ENCODE measurements at regions not wholly inside any gene's neighbourhood (a gene's known extent, or its start where the extent isn't known, plus 50 kb on each side); places are given as distances from the start of the nearest gene placed in this dataset.
"Not testable (repeated sequence)": the region's sequence is repeated elsewhere in the genome, so short reads cannot be mapped to it uniquely, and the experiment has no call there.

DNA sequence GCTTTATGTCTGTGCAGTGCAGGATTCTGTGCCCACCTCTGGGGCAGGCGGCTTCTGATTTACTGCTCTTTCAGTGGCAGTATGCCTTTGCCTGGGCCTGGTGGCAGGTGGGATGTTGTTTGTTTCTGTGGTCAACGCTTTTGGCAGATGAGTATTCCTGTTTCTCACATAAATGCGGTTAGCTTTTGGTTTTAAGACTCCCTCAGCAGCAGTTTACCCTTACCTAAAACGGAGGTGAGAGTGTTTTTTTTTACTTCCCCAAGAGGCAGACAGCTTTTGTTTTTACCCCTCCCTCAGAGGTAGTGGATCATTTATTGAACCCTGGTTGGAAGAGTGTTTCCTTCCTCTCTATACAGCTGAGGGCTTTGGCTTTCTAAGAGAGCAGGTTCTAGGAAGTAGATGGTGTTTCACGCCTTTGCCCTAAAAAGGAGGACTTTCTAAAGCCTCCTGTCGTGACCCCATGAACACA lies 134.1 kb upstream of the PLSCR5 start:
- no peak for DNase-seq

DNA sequence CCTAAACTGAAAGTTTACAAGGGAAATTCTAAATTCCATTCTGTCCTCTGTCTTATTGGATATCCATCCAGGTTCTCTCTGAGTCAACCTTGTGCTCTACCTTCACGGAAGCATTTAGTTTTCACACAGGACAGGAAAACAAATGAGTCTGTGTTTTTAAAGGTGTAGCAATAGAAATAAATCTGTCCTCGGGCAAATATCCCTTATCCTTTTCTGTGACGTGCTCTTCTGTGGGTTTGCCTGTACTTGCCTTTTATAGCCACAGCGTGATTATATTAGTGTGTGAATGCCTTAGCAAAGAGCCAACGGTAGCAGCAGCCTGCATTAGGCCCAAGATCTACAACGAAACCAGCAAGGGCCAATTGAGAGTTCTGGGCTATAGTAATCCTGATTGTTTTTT lies 127.2 kb upstream of the PLSCR5 start:
- DNase-seq = no peak

DNA sequence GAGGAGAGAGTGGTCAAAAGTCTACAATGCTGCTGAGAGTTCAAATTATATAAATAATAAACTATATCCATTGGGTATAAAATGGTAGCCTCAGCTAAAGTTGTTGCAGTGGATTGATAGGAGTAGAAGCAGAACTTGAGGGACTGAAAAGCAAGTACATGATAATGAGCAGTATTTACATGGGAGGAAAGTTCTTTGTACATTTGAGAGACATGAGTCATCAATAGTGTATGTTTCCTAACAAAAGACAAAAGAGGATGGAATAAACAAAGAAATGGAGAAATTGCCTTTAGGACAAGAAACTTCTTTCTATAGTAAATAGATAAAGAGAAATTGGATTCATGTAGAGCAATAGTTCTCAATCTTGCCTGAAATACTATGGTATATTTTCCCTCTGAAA lies 110.0 kb upstream of the PLSCR5 start:
- no peak for DNase-seq

DNA sequence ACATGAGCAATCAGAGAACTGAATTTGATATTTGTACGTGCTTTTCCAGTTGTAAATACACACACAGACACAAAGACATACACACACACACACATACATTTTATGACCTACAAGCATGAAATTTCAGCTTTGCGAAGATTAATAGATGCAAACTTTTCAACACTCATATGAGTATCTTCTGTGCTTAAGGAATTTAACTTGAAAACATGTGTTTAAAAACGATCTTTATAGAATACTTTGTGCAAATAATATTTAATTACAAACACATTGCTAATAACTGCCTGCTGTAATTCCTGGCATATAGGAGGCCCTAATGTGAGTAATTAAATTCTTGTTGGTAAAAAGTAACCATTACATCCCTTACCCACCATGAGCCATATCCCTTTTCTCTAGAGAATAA lies 107.7 kb upstream of the PLSCR5 start:
- no peak for DNase-seq

DNA sequence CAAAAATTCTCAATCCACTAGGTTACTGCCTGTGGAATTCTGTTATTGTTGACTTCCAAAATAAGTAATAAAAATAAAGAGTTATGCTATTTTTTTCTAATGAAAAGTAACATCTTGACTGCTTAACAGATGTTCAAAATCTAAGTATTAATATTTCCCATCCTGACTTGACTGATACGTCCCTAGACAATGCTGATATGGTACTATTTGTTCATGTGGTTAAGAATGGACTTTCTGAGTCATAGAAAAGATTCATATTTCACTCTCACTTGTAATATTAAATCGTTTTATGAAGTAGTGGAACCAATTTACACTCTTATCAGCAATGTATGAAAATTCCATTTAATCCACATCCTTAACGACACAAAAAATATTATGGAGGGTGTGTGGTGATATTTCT lies 104.8 kb upstream of the PLSCR5 start:
- DNase-seq = no peak

DNA sequence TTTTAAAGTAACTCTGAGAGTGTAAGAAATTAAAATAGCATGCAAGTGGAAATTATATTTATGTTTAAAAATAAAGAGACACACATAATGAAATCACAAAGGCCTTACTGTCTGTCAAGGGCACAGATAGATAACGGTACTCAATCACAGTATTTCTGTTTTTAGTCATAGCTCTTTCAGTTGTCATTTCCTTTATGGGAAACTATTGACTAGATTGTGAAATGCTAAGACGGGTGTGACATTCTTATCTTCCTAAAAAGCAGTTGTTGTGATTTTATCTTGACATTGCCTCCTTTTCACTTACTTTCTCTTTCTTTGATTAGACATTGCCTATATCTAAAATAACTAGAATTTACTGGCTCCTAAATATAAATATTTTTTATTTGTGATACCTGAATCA lies 100.1 kb upstream of the PLSCR5 start:
- no peak for DNase-seq

DNA sequence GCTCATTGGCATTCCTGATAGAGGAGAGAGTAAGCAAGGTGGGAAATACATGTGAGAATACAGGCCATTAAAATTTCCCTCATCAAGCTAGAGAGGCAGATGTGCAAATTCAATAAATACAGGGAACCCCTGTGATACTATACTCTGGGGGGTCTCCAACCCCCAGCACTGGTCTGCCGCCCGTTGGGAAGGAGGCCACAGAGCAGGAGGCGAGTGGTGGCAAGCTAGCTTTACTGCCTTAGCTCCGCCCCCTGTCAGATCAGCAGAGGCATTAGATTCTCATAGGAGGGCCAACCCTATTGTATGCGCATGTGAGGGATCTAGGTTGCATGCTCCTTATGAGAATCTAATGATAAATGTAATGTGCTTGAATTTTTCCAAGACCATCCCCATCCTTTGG lies 97.1 kb upstream of the PLSCR5 start:
- no peak for DNase-seq

DNA sequence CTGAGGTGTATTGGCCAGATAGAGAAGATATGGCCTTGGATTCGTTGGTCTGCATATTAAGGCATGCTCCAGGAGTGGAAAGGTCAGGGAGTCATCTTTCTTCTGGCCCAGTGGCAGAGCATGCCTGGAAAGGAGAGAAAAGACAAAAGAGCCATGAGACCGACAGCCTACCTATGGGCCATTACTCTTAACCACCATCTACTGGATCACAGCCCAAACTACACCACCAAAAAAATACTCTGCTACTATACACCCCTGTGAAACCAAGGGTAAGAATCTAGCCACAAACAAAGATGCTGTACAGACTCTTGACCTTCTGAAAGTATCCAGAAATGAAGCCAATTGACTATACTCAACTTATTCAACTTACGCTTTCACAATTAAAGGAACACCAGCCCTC lies 96.1 kb upstream of the PLSCR5 start:
- DNase-seq = no peak

DNA sequence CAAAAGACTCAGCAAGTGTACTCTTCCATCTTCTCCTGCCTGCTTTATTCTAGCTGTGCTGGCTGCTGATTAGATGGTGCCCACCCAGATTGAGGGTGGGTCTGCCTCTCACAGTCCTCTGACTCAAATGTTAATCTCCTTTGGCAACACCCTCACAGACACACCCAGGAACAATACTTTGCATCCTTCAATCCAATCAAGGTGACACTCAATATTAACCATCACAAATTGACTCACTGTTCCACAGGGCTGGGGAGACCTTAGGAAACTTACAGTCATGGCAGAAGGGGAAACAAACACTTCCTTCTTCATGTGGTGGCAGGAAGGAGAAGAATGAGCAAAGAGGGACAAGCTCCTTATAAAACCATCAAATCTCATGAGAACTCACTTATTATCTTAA lies 94.9 kb upstream of the PLSCR5 start:
- not testable (repeated sequence) for DNase-seq

DNA sequence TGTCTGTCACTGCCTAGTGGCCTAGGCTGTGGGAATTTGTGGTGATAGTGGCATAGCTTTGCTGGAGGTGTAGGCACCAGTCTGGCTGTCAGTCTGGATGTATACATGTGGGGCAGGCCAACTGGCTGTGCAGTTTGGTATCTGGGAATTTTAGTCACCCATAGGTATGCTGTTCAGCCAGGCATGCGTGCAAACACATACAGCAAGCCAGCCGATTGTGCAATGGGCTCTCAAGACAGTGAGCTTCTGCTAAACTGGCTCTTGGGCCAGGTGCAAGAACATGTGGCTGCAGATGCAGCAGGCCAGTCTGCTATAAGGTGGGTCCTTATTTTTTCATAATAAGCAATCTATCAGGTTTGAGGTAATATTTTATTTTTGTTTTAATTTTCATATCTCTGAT lies 87.1 kb upstream of the PLSCR5 start:
- DNase-seq = no peak

DNA sequence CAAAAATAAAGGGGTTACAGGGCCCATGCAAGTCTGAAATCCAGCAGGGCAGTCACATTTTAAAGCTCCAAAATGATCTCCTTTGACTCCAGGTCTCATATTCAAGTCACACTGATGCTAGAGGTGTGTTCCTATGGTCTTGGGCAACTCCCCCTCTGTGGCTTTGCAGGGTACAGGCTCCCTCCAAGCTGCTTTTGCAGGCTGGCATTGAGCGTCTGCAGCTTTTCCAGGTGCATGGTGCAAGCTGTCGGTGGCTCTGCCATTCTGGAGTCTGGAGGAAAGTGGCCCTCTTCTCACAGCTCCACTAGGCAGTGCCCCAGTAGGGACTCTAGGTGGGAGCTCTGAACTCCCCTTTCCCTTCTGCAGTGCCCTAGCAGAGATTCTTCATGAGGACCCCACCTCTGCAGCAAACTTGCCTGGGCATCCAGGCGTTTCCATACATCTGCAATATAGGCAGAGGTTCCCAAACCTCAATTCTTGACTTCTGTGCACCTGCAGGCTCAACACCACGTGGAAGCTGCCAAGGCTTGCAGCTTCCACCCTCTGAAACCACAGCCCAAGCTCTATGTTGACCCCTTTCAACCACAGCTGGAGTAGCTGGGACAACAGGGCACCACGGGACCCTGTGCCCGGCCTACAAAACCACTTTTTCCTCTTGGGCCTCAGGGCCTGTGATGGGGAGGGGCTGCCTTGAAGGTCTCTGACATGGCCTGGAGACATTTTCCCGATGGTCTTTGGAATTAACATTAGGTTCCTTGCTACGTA lies 80.1 kb upstream of the PLSCR5 start:
- DNase-seq = no peak

DNA sequence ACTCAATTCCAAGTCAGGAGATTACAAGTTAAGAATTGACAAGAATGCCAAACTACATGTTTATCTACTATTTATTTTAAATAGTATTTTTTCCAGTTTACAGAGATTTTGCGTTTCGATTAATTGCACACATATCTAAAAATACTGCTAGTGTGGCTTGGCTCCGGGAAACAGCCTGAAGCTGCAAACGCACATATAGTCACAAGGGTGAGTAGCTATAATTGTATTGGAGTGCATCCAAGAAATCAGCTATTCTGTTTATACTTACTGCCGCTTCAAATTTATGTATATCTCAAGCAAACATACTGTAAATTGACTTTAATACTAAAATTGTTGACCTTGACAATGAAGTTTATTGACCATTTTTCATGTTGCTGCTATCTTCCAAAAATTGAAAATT lies 77.0 kb upstream of the PLSCR5 start:
- DNase-seq = no peak

DNA sequence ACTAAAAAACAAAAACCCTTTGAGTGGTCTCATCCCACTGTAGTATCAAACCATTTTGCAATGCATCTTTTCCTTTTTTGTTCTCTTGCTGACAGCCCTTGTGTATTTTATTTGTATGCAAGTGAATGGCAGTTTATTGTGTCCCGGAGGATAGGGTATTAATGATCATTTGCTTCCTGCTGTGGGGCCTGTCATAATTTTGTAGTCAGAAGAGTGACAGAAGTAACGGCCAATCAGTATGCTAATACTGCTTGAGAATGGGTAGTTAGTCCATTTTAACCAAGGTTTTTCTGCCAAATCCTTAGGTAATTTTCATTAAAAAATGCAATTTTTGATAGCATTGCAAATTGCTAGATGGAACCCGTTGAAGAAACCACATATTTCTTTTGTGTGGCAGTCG lies 75.5 kb upstream of the PLSCR5 start:
- DNase-seq = no peak

DNA sequence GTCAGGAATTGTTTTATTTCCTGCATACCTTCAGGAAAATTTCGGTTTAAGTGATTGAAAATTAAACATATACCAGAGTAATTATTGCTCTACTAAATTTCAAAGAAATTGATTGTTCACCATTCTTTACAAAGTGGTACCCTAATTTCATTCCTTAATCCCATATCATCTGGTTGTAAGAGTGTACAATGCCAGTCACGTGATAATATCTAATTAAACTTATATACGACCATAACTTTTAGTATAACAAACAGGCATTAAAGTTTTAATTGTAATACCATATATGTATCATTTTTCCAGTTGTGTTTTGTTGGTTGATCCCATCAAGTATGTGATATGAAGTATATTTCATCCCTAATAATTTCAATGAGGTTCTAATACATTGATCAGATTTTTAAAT lies 74.8 kb upstream of the PLSCR5 start:
- DNase-seq = no peak

DNA sequence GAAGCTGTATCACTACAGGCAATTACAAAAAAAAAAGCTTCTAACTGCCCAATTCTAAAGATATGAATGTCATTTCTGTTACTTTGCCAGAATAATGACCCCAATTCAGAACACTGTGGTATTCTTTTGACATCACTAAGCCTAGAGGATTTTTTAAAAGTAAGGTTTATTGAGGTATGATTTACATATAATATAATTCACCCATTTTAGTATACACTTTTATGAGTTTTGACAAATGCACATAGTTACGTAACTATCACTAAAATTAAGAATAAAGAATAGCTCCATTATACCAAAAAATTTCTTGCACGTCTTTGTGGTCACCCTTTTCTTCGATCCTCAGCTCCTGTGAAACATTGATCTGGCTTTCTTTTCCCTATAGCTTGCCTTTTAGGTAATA lies 74.0 kb upstream of the PLSCR5 start:
- no peak for DNase-seq

DNA sequence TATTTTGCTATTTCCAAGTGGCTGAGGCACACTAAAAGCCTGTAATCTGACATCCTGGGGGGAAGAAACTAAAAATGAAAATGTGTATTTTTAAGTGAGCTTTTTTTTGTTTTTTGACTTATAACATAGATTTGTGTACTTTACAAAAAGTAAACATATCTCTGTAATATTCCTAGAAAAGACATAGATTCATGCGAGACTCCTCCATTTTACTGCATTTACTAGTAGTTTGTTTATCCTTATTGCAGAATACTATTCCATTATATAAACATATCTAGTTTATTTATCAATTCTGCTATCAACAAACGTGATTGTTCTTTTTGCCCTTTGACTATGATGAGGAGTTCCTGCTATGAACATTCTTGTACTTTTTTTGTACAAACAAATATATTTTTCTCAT lies 67.8 kb upstream of the PLSCR5 start:
- no peak for DNase-seq

DNA sequence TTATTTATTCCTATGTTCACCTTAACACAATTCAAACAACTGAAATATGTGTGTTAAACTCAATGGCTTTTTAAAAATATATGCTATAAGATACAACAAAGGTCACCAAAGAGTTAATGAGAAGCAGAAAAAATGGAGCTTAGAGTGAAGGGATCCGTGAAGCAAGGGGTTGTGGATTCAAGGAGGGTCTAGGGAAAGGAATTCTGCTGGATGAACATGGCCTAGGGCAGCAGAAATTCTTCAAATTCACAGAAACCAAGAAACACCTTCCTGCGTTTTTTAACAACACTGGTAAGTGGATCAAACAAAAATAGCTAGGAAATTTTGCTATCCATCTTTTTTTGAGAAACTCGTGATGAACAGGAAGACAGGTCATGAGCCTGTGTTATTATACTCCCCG lies 59.3 kb upstream of the PLSCR5 start:
- no peak for DNase-seq

DNA sequence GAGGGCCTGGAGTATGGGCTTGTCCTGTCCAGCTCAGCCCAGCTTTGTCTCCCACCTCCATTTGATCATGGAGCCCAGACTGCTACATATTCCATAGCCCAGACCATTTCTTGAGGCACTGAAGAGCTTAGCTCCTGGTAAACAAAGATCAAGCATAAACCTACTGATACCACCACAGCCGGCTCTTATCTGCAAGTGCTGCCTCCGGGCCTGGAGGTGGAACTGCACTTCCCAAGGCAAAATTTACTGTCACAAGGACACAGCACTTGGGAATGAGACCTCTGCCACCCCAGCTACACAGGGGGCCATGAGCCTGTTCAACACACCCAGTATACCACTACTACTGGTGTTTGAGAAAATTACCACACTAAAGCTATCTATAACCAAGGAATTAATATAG lies 53.7 kb upstream of the PLSCR5 start:
- DNase-seq = no peak

DNA sequence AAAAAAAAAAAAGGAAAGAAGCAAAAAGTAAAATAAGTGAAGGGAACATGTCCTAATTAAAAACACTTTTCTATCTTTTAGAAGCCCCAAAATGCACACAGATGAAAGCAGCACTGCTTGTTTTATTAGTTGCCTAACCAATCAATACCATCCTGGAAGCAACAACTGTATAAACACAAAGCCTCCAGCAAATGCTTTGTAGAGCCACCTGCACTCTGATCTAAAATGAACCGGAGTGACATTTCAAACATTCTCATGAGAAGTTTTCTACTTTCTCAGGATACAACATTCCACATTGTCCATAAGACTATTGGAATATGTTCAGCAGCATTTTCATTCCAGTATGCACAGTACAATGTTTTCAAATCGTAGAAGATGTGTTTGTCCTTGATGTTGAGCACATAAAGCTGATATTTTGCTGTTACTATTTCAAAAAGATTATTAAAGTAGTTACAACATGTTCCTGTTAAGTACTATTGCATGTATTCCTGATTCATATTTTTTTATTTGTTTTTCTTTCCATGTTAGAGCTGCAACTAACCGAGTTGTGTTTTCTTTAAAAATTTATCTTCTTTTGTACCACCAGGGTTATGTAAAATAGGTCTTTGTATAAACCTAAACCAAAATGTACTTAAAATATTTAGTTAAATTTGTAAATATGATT lies 50.3 kb upstream of the PLSCR5 start:
- no peak for DNase-seq

All from AML-193 (cell line).